ENCODE measurements at regions not wholly inside any gene's neighbourhood (a gene's known extent, or its start where the extent isn't known, plus 50 kb on each side); places are given as distances from the start of the nearest gene placed in this dataset.

DNA sequence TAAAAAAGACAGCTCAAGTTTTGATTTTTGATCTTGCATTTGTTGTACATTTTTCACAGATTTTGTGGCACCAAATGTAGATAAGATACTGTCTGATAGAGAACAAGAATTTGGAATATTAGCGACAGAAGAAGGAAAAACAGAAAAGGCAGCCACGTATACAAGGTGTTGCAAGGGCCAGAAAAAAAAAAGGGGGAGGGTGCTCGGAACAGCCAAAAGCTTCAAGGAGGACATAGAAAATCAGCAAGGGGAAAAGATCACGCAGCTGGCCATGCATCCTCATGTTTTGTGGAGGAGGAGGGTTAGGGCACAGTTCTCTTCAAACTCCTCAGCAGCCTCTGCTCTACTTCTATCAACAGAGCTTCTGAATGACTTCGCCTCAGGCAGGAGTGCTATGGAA lies 80.7 kb upstream of the MROH9 start:
- Histone ChIP-seq H3K4me1 (ENCODE audit: control insufficient read depth, insufficient read depth, low read length) (no peaks in the 10 kb centered on the region), H3K9me3 (ENCODE audit: control insufficient read depth, insufficient read depth, low read length) (no peaks in the 10 kb centered on the region), H3K79me1 (ENCODE audit: low read depth in 1 of 2, low read length in 2 of 2) (no peaks in the 10 kb centered on the region), H3K23ac (ENCODE audit: low read depth, low read length) (no peak overlapping the region), H4K8ac (ENCODE audit: low read depth in 2 of 2, low read length in 2 of 2) (no peak overlapping the region), H2BK15ac (ENCODE audit: low read depth, low read length) (no peak overlapping the region), H3K27me3 (ENCODE audit: control insufficient read depth, insufficient read depth, low read length) (no peaks in the 10 kb centered on the region), H2AK5ac (ENCODE audit: low read depth, low read length) (no peak overlapping the region), H2BK120ac (ENCODE audit: low read depth, low read length) (no peak overlapping the region), H3K56ac (ENCODE audit: extremely low read depth, insufficient read depth, low read length) (no peak overlapping the region), H3K27ac (ENCODE audit: insufficient read depth, low read length) (no peak overlapping the region), H2AFZ (replicated peaks; ENCODE audit: low read length, poor library complexity) (no peak overlapping the region), H3K4me2 (ENCODE audit: low read depth, low read length) (no peak overlapping the region), H3K14ac (replicated peaks; ENCODE audit: low read depth, low read length) (no peak overlapping the region), H2BK5ac (ENCODE audit: low read depth, low read length, poor library complexity, severe bottlenecking) (no peak overlapping the region), H4K20me1 (ENCODE audit: insufficient read depth, low read length) (no peaks in the 10 kb centered on the region), H3K36me3 (ENCODE audit: control insufficient read depth, insufficient read depth, low read length) (no peaks in the 10 kb centered on the region), H4K5ac (ENCODE audit: low read depth, low read length) (no peak overlapping the region), H3K4me3 (ENCODE audit: insufficient read depth, low read depth, low read length) (no peak overlapping the region), H3K4ac (ENCODE audit: low read depth, low read length) (no peak overlapping the region), H2AK9ac (replicated peaks; ENCODE audit: low read depth, low read length, poor library complexity) (no peak overlapping the region), H3K18ac (ENCODE audit: low read depth, low read length) (no peak overlapping the region), H2BK20ac (ENCODE audit: low read depth, low read length) (no peak overlapping the region), H4K91ac (ENCODE audit: insufficient read depth, low read depth, low read length) (no peak overlapping the region), H3K9ac (ENCODE audit: low read depth, low read length) (no peak overlapping the region), H3K9me1 (ENCODE audit: insufficient read depth, low read length) (no peaks in the 10 kb centered on the region)
- ChIA-PET POLR2A (ENCODE audit: unreplicated experiment) (no interaction called here), CTCF (interaction anchor here (0.6 kb wide), 1 partner anchor 780 kb away, joined by 7 read pairs; the partner anchor contains the start of gene KIFAP3)
- intact Hi-C loops (cut with micrococcal nuclease), result no loop called here
- no TSS peak for BruUV-seq (replicated peaks)
- in situ Hi-C loops (cut with MboI; ENCODE audit: low sequenced_read_pairs), result no loop called here
- no peak for DNase-seq
- ATAC-seq (ENCODE audit: low read depth), result no peak
- TF ChIP-seq POLR2A (IDR thresholded peaks at IDR 0.05; ENCODE audit: low read depth, low read length) (no peak), MAFK (IDR thresholded peaks at IDR 0.05; ENCODE audit: low read depth, low read length) (no peak), CEBPB (IDR thresholded peaks at IDR 0.05; ENCODE audit: low read depth, low read length) (no peak), BHLHE40 (IDR thresholded peaks at IDR 0.05; ENCODE audit: low read depth, low read length) (no peak), SMC3 (IDR thresholded peaks at IDR 0.05; ENCODE audit: low read depth, low read length) (no peak)
- TF ChIP-seq, protein P1, sequence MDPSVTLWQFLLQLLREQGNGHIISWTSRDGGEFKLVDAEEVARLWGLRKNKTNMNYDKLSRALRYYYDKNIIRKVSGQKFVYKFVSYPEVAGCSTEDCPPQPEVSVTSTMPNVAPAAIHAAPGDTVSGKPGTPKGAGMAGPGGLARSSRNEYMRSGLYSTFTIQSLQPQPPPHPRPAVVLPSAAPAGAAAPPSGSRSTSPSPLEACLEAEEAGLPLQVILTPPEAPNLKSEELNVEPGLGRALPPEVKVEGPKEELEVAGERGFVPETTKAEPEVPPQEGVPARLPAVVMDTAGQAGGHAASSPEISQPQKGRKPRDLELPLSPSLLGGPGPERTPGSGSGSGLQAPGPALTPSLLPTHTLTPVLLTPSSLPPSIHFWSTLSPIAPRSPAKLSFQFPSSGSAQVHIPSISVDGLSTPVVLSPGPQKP (IDR thresholded peaks at IDR 0.05; ENCODE audit: borderline replicate concordance, low read depth, low read length), result no peak
- dilution Hi-C loops (cut with HindIII; ENCODE audit: low sequenced_read_pairs, unreplicated experiment), result no loop called here
- 90% methylated on average over 2 of the region's 5 CpGs; no CpG with 5 or more reads in 1 of the 2 experiments for WGBS, 2 experiments (ENCODE audit: extremely low coverage in 2 of 2, insufficient read length in 1 of 2)
